Parathyroid adenoma (tissue), 2 donors: ENCODE measurements at regions not wholly inside any gene's neighbourhood (a gene's known extent, or its start where the extent isn't known, plus 50 kb on each side); places are given as distances from the start of the nearest gene placed in this dataset.

Source experiments
- H2AFZ ChIP-seq: fragments of 300-600 bp; sonication (generic); one replicate; pipeline ENCODE4 v1.7.0; 2017; ENCODE audit warnings: antibody characterized with exemption, mild to moderate bottlenecking
- H3K27ac ChIP-seq: fragments of 300-600 bp; sonication (generic); one replicate; pipeline ENCODE4 v1.7.0; 2017
- H3K27me3 ChIP-seq: fragments of 300-600 bp; sonication (generic); one replicate; pipeline ENCODE4 v1.7.0; 2017; ENCODE audit warnings: low read length; ENCODE audit not compliant: control insufficient read depth, insufficient read depth
- H3K36me3 ChIP-seq: fragments of 300-600 bp; sonication (generic); one replicate; pipeline ENCODE4 v1.7.0; 2017; ENCODE audit warnings: low read length; ENCODE audit not compliant: control insufficient read depth, insufficient read depth
- H3K4me1 ChIP-seq: fragments of 300-600 bp; sonication (generic); one replicate; pipeline ENCODE4 v1.7.0; 2017; ENCODE audit warnings: control low read depth
- H3K4me2 ChIP-seq: fragments of 300-600 bp; sonication (generic); one replicate; pipeline ENCODE4 v1.7.0; 2017; ENCODE audit warnings: low read length
- H3K4me3 ChIP-seq: fragments of 300-600 bp; sonication (generic); one replicate; pipeline ENCODE4 v1.7.0; 2017; ENCODE audit warnings: low read depth, low read length
- H3K79me2 ChIP-seq: fragments of 300-600 bp; sonication (generic); one replicate; pipeline ENCODE4 v1.7.0; 2017; ENCODE audit warnings: control low read depth
- H3K9ac ChIP-seq: fragments of 300-600 bp; sonication (generic); one replicate; pipeline ENCODE4 v1.7.0; 2017; ENCODE audit warnings: mild to moderate bottlenecking
- H3K9me3 ChIP-seq: fragments of 300-600 bp; sonication (generic); one replicate; pipeline ENCODE4 v1.7.0; 2017; ENCODE audit warnings: low read length; ENCODE audit not compliant: control insufficient read depth
- TF ChIP-seq, protein P1 (sequence below): fragments of 300-600 bp; sonication (generic); IDR thresholded peaks from one replicate; pipeline ENCODE4 v1.7.0; 2017; ENCODE audit warnings: antibody characterized with exemption, mild to moderate bottlenecking
- donor health status: primary hyperparathyroidism.

DNA sequence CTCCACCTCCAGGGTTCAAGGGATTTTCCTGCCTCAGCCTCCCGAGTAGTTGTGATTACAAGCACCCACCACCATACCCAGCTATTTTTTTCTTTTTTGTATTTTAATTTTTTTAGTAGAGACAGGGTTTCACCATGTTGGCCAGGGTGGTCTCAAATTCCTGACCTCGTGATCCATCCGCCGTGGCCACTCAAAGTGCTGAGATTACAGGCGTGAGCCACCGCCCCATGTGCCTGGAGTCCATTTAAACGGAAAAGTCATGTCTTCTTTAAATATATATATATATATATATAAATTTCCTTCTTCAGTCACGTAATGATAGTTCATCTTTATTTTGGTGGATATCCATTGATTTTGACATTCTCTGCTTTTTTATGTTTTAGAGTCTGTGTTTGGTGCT is 264.0 kb upstream of the PITX2 start:
- Histone ChIP-seq H3K27me3 (no peaks in the 10 kb centered on the region), H3K79me2 (no peaks in the 10 kb centered on the region), H3K4me1 (no peaks in the 10 kb centered on the region), H3K9ac (no peak overlapping the region), H2AFZ (no peak overlapping the region), H3K9me3 (no peaks in the 10 kb centered on the region), H3K27ac (no peak overlapping the region), H3K36me3 (no peaks in the 10 kb centered on the region), H3K4me3 (no peak overlapping the region), H3K4me2 (no peak overlapping the region)
- TF ChIP-seq, protein P1, sequence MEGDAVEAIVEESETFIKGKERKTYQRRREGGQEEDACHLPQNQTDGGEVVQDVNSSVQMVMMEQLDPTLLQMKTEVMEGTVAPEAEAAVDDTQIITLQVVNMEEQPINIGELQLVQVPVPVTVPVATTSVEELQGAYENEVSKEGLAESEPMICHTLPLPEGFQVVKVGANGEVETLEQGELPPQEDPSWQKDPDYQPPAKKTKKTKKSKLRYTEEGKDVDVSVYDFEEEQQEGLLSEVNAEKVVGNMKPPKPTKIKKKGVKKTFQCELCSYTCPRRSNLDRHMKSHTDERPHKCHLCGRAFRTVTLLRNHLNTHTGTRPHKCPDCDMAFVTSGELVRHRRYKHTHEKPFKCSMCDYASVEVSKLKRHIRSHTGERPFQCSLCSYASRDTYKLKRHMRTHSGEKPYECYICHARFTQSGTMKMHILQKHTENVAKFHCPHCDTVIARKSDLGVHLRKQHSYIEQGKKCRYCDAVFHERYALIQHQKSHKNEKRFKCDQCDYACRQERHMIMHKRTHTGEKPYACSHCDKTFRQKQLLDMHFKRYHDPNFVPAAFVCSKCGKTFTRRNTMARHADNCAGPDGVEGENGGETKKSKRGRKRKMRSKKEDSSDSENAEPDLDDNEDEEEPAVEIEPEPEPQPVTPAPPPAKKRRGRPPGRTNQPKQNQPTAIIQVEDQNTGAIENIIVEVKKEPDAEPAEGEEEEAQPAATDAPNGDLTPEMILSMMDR = no peak

DNA sequence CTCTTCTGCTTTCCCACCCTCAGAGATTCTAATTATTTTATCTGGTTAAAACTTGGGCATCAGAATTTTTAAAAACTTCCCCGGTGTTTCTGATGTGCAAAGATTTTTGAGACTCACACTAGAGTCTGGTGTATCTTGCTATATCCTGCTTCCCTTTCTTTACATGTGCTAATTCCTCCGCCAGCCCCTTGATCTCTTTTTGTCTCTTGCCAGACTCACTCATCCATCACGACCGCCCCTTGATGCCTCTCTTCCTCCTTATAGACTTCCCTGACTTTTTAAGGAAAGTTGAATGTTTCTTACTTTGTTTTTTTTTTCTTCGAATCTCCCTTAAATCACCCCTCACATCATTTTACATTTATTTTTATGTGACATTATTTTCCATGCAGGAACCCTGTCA is 274.9 kb upstream of the PITX2 start:
- H3K9ac ChIP-seq = no peak overlapping the region
- no peak overlapping the region for H3K27ac ChIP-seq
- no peak overlapping the region for H3K4me3 ChIP-seq
- H3K4me2 ChIP-seq = no peak overlapping the region
- H3K9me3 ChIP-seq = no peaks in the 10 kb centered on the region
- TF ChIP-seq, protein P1 = no peak
- no peaks in the 10 kb centered on the region for H3K4me1 ChIP-seq
- no peak overlapping the region for H2AFZ ChIP-seq
- no peaks in the 10 kb centered on the region for H3K79me2 ChIP-seq
- no peaks in the 10 kb centered on the region for H3K36me3 ChIP-seq
- H3K27me3 ChIP-seq = no peaks in the 10 kb centered on the region

DNA sequence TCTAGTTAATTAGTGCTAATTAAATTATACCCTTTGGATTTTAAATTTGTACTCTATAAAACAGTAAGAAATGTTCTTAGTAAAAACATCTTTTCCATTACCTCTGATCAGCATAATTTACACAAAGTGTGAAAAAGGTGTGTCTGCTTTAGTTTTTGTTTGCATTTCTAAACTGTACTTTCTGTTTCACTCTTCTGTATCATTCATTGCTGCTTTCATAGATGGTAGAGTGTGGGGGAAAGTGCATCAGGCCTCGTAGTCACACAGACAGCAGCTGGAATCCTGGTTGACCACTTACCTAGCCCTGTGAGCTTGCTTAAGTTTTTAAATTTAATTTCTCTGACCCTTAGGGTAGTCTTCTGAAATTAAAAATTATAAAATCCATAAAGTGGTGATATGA is 275.4 kb upstream of the PITX2 start:
- H3K4me3 ChIP-seq = no peak overlapping the region
- TF ChIP-seq, protein P1 = no peak
- H3K4me1 ChIP-seq = no peaks in the 10 kb centered on the region
- H3K4me2 ChIP-seq = no peak overlapping the region
- H3K9me3 ChIP-seq = no peaks in the 10 kb centered on the region
- no peaks in the 10 kb centered on the region for H3K79me2 ChIP-seq
- H2AFZ ChIP-seq = no peak overlapping the region
- H3K27ac ChIP-seq = no peak overlapping the region
- no peaks in the 10 kb centered on the region for H3K36me3 ChIP-seq
- H3K27me3 ChIP-seq = no peaks in the 10 kb centered on the region
- no peak overlapping the region for H3K9ac ChIP-seq

DNA sequence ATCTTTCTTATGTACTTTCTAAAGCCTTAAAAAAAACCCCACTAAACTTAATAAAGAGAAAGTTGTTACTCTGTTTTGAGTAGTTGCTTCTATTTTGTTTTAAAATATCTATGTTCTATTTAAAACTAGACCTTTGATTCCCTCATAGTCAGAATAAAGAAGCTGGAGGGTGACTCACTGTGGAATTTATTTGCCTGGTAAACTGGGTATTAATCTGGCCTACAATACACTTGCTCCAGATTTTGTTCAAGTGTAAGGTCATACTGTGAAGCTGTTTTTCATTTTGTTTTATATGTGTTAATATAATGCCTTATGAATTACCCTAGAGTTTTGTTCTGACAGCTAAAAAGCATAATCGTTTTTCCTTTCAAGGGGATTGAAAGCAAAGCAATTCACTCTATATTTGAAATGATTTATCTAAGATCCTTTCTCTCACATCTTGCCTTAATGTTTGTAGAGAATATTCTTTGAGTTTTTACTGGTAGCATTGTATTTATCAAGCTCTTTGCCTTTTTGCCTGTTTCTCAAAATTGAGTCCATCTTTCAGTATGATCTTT is 277.4 kb upstream of the PITX2 start:
- Histone ChIP-seq H3K4me2 (no peak overlapping the region), H3K36me3 (no peaks in the 10 kb centered on the region), H3K4me3 (no peak overlapping the region), H2AFZ (no peak overlapping the region), H3K9me3 (no peaks in the 10 kb centered on the region), H3K79me2 (no peaks in the 10 kb centered on the region), H3K4me1 (no peaks in the 10 kb centered on the region), H3K9ac (no peak overlapping the region), H3K27ac (no peak overlapping the region), H3K27me3 (no peaks in the 10 kb centered on the region)
- TF ChIP-seq, protein P1 = no peak

DNA sequence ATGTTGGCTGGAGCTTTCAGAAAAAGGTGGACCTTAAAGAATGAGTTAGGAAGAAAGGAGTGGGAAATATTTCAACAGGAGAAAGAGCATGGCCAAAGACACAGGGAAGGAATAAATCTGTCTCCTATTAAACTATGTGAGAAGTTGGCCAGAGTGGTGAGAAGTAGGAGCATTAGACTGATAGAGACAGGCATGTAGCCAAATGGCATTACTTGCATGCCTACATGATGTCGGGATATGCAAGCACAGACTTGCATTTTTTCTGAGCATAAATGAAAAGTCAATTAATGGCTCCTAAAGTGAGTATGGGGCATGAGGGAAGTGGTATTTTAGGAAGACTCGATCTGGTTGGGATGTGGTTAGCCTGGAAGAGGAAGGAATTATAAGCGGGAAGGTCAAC is 279.6 kb upstream of the PITX2 start:
- H3K9me3 ChIP-seq = no peaks in the 10 kb centered on the region
- no peaks in the 10 kb centered on the region for H3K4me1 ChIP-seq
- no peak overlapping the region for H3K4me2 ChIP-seq
- H3K4me3 ChIP-seq = no peak overlapping the region
- H3K27me3 ChIP-seq = no peaks in the 10 kb centered on the region
- no peak overlapping the region for H3K9ac ChIP-seq
- H3K79me2 ChIP-seq = no peaks in the 10 kb centered on the region
- TF ChIP-seq, protein P1 = no peak
- no peaks in the 10 kb centered on the region for H3K36me3 ChIP-seq
- H2AFZ ChIP-seq = no peak overlapping the region
- no peak overlapping the region for H3K27ac ChIP-seq
